Lower leg skin (tissue), 3 donors: ENCODE measurements at regions not wholly inside any gene's neighbourhood (a gene's known extent, or its start where the extent isn't known, plus 50 kb on each side); places are given as distances from the start of the nearest gene placed in this dataset.

Source experiments
- POLR2A ChIP-seq, 2 donors: fragments of 450-650 bp; IDR thresholded peaks; one replicate each; pipeline ENCODE4 v1.6.1; 2016 to 2017; ENCODE audit warnings: antibody characterized with exemption in 2 of 2, mild to moderate bottlenecking in 1 of 2, moderate library complexity in 1 of 2
- TF ChIP-seq, protein P1 (sequence below), 3 donors: fragments of 450-650 bp; IDR thresholded peaks; one replicate each; pipeline ENCODE4 v1.5.1; 2016; ENCODE audit warnings: antibody characterized with exemption in 3 of 3, mild to moderate bottlenecking in 3 of 3, moderate library complexity in 2 of 3

DNA sequence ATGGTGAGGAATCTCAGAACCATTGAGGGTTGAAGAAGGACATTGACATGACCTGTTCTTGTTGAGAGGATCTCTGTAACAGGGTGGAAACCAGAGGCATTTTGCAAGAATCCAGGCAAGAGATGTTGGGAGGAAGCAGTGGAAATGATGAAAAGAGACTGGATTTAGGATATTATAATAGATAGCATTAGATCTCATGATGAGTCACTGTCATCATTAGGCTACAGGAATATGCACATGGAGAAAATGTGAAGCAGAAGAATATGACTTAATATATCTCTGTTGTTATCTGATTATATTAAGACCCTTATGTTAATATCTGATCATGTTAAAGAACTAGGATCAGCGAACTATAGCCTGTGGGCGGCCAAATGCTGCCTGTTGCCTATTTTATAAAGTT, 393.0 kb upstream of the MTPN start:
- TF ChIP-seq, protein P1, sequence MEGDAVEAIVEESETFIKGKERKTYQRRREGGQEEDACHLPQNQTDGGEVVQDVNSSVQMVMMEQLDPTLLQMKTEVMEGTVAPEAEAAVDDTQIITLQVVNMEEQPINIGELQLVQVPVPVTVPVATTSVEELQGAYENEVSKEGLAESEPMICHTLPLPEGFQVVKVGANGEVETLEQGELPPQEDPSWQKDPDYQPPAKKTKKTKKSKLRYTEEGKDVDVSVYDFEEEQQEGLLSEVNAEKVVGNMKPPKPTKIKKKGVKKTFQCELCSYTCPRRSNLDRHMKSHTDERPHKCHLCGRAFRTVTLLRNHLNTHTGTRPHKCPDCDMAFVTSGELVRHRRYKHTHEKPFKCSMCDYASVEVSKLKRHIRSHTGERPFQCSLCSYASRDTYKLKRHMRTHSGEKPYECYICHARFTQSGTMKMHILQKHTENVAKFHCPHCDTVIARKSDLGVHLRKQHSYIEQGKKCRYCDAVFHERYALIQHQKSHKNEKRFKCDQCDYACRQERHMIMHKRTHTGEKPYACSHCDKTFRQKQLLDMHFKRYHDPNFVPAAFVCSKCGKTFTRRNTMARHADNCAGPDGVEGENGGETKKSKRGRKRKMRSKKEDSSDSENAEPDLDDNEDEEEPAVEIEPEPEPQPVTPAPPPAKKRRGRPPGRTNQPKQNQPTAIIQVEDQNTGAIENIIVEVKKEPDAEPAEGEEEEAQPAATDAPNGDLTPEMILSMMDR (IDR thresholded peaks at IDR 0.05): no peak
- no peak for TF ChIP-seq POLR2A (IDR thresholded peaks at IDR 0.05)
